H1 (cell line): ENCODE measurements at regions not wholly inside any gene's neighbourhood (a gene's known extent, or its start where the extent isn't known, plus 50 kb on each side); places are given as distances from the start of the nearest gene placed in this dataset.

ENCODE experiments used
- CTCF ChIA-PET: fragments of 300-600 bp; sonication (Branson Sonifier 250); formaldehyde crosslinking; loops from one replicate; lab custom pipeline; 2021; ENCODE audit not compliant: partially characterized antibody; lab: Charles Lee
- POLR2A ChIA-PET: fragments of 300-600 bp; sonication (Branson Sonifier 250); formaldehyde crosslinking; loops from one replicate; lab custom pipeline; 2021; ENCODE audit warnings: inconsistent platforms; ENCODE audit not compliant: partially characterized antibody; lab: Charles Lee
- DNase-seq, 2 experiments: peaks; one replicate each; pipeline versions ENCODE4 v3.0.0 to v3.0.0-alpha.2; 2010 to 2022; ENCODE audit warnings: low spot score in 2 of 2, low read depth in 1 of 2, mixed read lengths in 1 of 2
- FAIRE-seq: peaks from 2 replicates; lab custom pipeline; 2011; peaks lifted over from hg19 to GRCh38; lab: Jason Lieb, UNC
- H2AFZ ChIP-seq: 2 replicates; pipeline ENCODE4 v1.8.1; 2012; ENCODE audit warnings: low read length, inconsistent platforms
- H2AK5ac ChIP-seq: 2 replicates; pipeline ENCODE4 v1.6.1; 2013; ENCODE audit warnings: low read depth, low read length
- H2BK120ac ChIP-seq: replicated peaks from 2 replicates; pipeline ENCODE3; 2013; ENCODE audit warnings: low read depth, low read length, inconsistent platforms
- H2BK12ac ChIP-seq: 2 replicates; pipeline ENCODE4 v1.6.1; 2013; ENCODE audit warnings: low read depth, low read length
- H2BK15ac ChIP-seq: 2 replicates; pipeline ENCODE4 v1.6.1; 2013; ENCODE audit warnings: low read length
- H2BK20ac ChIP-seq: 2 replicates; pipeline ENCODE4 v1.6.1; 2013; ENCODE audit warnings: low read length
- H2BK5ac ChIP-seq: 2 replicates; pipeline ENCODE4 v1.6.1; 2013; ENCODE audit warnings: low read depth, low read length
- H3K14ac ChIP-seq: 2 replicates; pipeline ENCODE4 v1.6.1; 2013; ENCODE audit warnings: inconsistent platforms; ENCODE audit not compliant: insufficient read length
- H3K18ac ChIP-seq: 2 replicates; pipeline ENCODE4 v1.6.1; 2013; ENCODE audit warnings: low read length; ENCODE audit errors: extremely low read depth
- H3K23ac ChIP-seq: 2 replicates; pipeline ENCODE4 v1.6.1; 2013; ENCODE audit warnings: inconsistent platforms; ENCODE audit not compliant: insufficient read length
- H3K23me2 ChIP-seq: 2 replicates; pipeline ENCODE4 v1.6.1; 2013; ENCODE audit warnings: low read depth, low read length
- H3K27ac ChIP-seq: 2 replicates; pipeline ENCODE4 v1.6.1; 2011; ENCODE audit warnings: low read depth, low read length, inconsistent platforms
- H3K27me3 ChIP-seq, 4 experiments: replicated peaks in 1 of 4; 1 replicate in 1 of 4; 2 replicates in 3 of 4; pipeline versions ENCODE4 v1.6.1 to v1.8.1; 2011 to 2013; ENCODE audit warnings: low read length in 3 of 4, mild to moderate bottlenecking in 3 of 4, inconsistent platforms in 2 of 4, mixed read lengths in 2 of 4, moderate library complexity in 1 of 4; ENCODE audit not compliant: control insufficient read depth in 3 of 4, insufficient read depth in 3 of 4; ENCODE audit errors: extremely low read depth in 1 of 4
- H3K36me3 ChIP-seq, 4 experiments: 2 replicates each; pipeline versions ENCODE4 v1.6.1 to v1.8.1; 2011 to 2013; ENCODE audit warnings: mild to moderate bottlenecking in 4 of 4, low read length in 3 of 4, moderate library complexity in 2 of 4, control low read depth in 1 of 4, inconsistent platforms in 1 of 4; ENCODE audit not compliant: insufficient read depth in 4 of 4, control insufficient read depth in 2 of 4
- H3K4ac ChIP-seq: replicated peaks from 2 replicates; pipeline ENCODE3; 2013; ENCODE audit warnings: low read length, low read depth, mixed read lengths, inconsistent platforms; ENCODE audit not compliant: insufficient read length
- H3K4me1 ChIP-seq, 4 experiments: replicated peaks in 1 of 4; 1 replicate in 1 of 4; 2 replicates in 3 of 4; pipeline versions ENCODE4 v1.6.1 to v1.8.1; 2011 to 2013; ENCODE audit warnings: low read length in 3 of 4, inconsistent platforms in 2 of 4, mixed read lengths in 1 of 4; ENCODE audit not compliant: insufficient read depth in 4 of 4, control insufficient read depth in 3 of 4
- H3K4me2 ChIP-seq, 2 experiments: 2 replicates each; pipeline versions ENCODE4 v1.6.1 to v1.8.1; 2011 to 2013; ENCODE audit warnings: low read depth in 2 of 2, low read length in 2 of 2, control low read depth in 1 of 2, inconsistent platforms in 1 of 2, mild to moderate bottlenecking in 1 of 2; ENCODE audit not compliant: insufficient read depth in 1 of 2
- H3K4me3 ChIP-seq, 4 experiments: fragments of 200-600, 300-600 bp in 1 of 4; sonication (generic), shearing (Covaris generic), sonication (Bioruptor Twin) in 1 of 4; 2 replicates each; pipeline versions ENCODE4 v1.5.1 to v1.8.1; 2011 to 2016; ENCODE audit warnings: low read length in 4 of 4, low read depth in 3 of 4, control low read depth in 2 of 4, inconsistent platforms in 2 of 4, mild to moderate bottlenecking in 2 of 4, mixed read lengths in 1 of 4, moderate library complexity in 1 of 4; ENCODE audit not compliant: insufficient read depth in 2 of 4; ENCODE audit errors: extremely low read depth in 1 of 4
- H3K56ac ChIP-seq: replicated peaks from 2 replicates; pipeline ENCODE3; 2013; ENCODE audit warnings: low read depth, mild to moderate bottlenecking, mixed read lengths, low read length, inconsistent platforms; ENCODE audit not compliant: insufficient read length
- H3K79me1 ChIP-seq: 2 replicates; pipeline ENCODE4 v1.6.1; 2013; ENCODE audit warnings: low read depth, low read length, control low read depth
- H3K79me2 ChIP-seq, 2 experiments: 2 replicates each; pipeline versions ENCODE4 v1.6.1 to v1.8.1; 2012 to 2013; ENCODE audit warnings: low read length in 2 of 2, mild to moderate bottlenecking in 2 of 2, inconsistent platforms in 1 of 2; ENCODE audit not compliant: insufficient read depth in 2 of 2, control insufficient read depth in 1 of 2
- H3K9ac ChIP-seq, 4 experiments: replicated peaks in 1 of 4; 1 replicate in 1 of 4; 2 replicates in 3 of 4; pipeline versions ENCODE4 v1.6.1 to v1.8.1; 2011 to 2013; ENCODE audit warnings: low read depth in 3 of 4, low read length in 3 of 4, control low read depth in 2 of 4, mild to moderate bottlenecking in 2 of 4, moderate library complexity in 2 of 4, inconsistent platforms in 1 of 4; ENCODE audit errors: extremely low read depth in 1 of 4
- H3K9me3 ChIP-seq, 2 experiments: 2 replicates each; pipeline versions ENCODE4 v1.6.1 to v1.8.1; 2012 to 2013; ENCODE audit warnings: mild to moderate bottlenecking in 2 of 2, moderate library complexity in 2 of 2, control low read depth in 1 of 2, inconsistent platforms in 1 of 2, low read depth in 1 of 2, low read length in 1 of 2, mixed read lengths in 1 of 2; ENCODE audit not compliant: insufficient read depth in 2 of 2
- H4K20me1 ChIP-seq, 2 experiments: replicated peaks in 1 of 2; 2 replicates each; pipeline versions ENCODE3 to v1.8.1; 2011 to 2013; ENCODE audit warnings: inconsistent platforms in 2 of 2, low read length in 2 of 2, mild to moderate bottlenecking in 1 of 2; ENCODE audit not compliant: insufficient read depth in 2 of 2, control insufficient read depth in 1 of 2
- H4K5ac ChIP-seq: 2 replicates; pipeline ENCODE4 v1.6.1; 2013; ENCODE audit warnings: low read length, low read depth, mixed read lengths, inconsistent platforms; ENCODE audit not compliant: insufficient read length
- H4K8ac ChIP-seq: 2 replicates; pipeline ENCODE4 v1.8.0; 2013; ENCODE audit warnings: mild to moderate bottlenecking, moderate library complexity, low read length, inconsistent platforms; ENCODE audit not compliant: insufficient read depth; ENCODE audit errors: extremely low read depth
- H4K91ac ChIP-seq: replicated peaks from 2 replicates; pipeline ENCODE3; 2013; ENCODE audit warnings: low read length, mixed read lengths, inconsistent platforms; ENCODE audit not compliant: insufficient read length
- ATF2 ChIP-seq: IDR thresholded peaks from 2 replicates; pipeline ENCODE4 v1.6.1; 2012; ENCODE audit warnings: low read length, inconsistent platforms
- CBX8 ChIP-seq: fragments of 300-800, 300-1000 bp; sonication (generic); IDR thresholded peaks from 2 replicates; pipeline ENCODE4 v1.7.1; 2016; ENCODE audit warnings: low read depth, low read length, borderline replicate concordance
- CHD1 ChIP-seq: IDR thresholded peaks from 2 replicates; pipeline ENCODE4 v1.6.1; 2012; ENCODE audit warnings: low read depth, low read length, improper control_type of control experiment
- CTCF ChIP-seq, 3 experiments: IDR thresholded peaks; 1 replicate in 2 of 3; 2 replicates in 1 of 3; pipeline versions ENCODE4 v1.5.1 to v1.6.1; 2011; ENCODE audit warnings: low read length in 3 of 3, mild to moderate bottlenecking in 3 of 3, inconsistent platforms in 2 of 3, low read depth in 1 of 3, moderate library complexity in 1 of 3; ENCODE audit not compliant: insufficient read depth in 1 of 3; ENCODE audit errors: control extremely low read depth in 1 of 3
- KDM4A ChIP-seq: IDR thresholded peaks from one replicate; pipeline ENCODE4 v1.7.1; 2012; ENCODE audit warnings: low read depth, mild to moderate bottlenecking, moderate library complexity, low read length, inconsistent platforms; ENCODE audit not compliant: severe bottlenecking
- MAFK ChIP-seq: IDR thresholded peaks from 2 replicates; pipeline ENCODE4 v1.6.1; 2012; ENCODE audit warnings: low read depth, mild to moderate bottlenecking, improper control_type of control experiment, low read length
- RFX5 ChIP-seq: IDR thresholded peaks from 2 replicates; pipeline ENCODE4 v1.6.1; 2011; ENCODE audit warnings: low read depth, low read length, improper control_type of control experiment, borderline replicate concordance
- RNF2 ChIP-seq: fragments of 200-900, 300-1000 bp; sonication (generic); IDR thresholded peaks from 2 replicates; pipeline ENCODE4 v1.7.1; 2016; ENCODE audit warnings: borderline replicate concordance, low read depth, mild to moderate bottlenecking, antibody characterized with exemption, low read length; ENCODE audit not compliant: poor library complexity, severe bottlenecking; ENCODE audit errors: missing control alignments
- SP4 ChIP-seq: IDR thresholded peaks from 2 replicates; pipeline ENCODE4 v1.6.1; 2012; ENCODE audit warnings: low read length, inconsistent platforms
- TBP ChIP-seq: IDR thresholded peaks from 2 replicates; pipeline ENCODE4 v1.6.1; 2011; ENCODE audit warnings: low read depth, low read length, improper control_type of control experiment
- YY1 ChIP-seq: IDR thresholded peaks from 2 replicates; pipeline ENCODE4 v1.6.1; 2011; ENCODE audit warnings: low read depth, mild to moderate bottlenecking, low read length
- WGBS, 2 experiments: shearing (Covaris generic) in 1 of 2; methylation state at CpG; one replicate each; pipeline versions ENCODE4 v1.1.6 to v1.1.7; 2013 to 2015; ENCODE audit warnings: low lambda C conversion rate in 2 of 2, mixed read lengths in 2 of 2, inconsistent platforms in 1 of 2, low coverage in 1 of 2, missing lambda C conversion rate in 1 of 2; ENCODE audit not compliant: insufficient replicate concordance in 2 of 2, insufficient coverage in 1 of 2, insufficient read length in 1 of 2; ENCODE audit errors: extremely low coverage in 1 of 2, missing lambda C conversion rate in 1 of 2; 5-methylcytosine and 5-hydroxymethylcytosine counted together

GRCh38 chr4:178068136-178068535, 625.9 kb upstream of the AGA start:
- POLR2A ChIA-PET: no interaction called here
- no peak overlapping the region for H2BK120ac ChIP-seq
- TF ChIP-seq SP4 (no peak), RFX5 (no peak), ATF2 (no peak), TBP (no peak), YY1 (no peak), CHD1 (no peak), MAFK (no peak), CTCF (IDR thresholded peaks at IDR 0.05; ENCODE audit: control extremely low read depth in 1 of 3, insufficient read depth in 1 of 3, low read depth in 1 of 3, low read length in 3 of 3) (no peak), CBX8 (no peak), KDM4A (no peak), RNF2 (no peak)

More at GRCh38 chr4:178068136-178068535, 625.9 kb upstream of the AGA start:
- H3K14ac ChIP-seq: no peak overlapping the region
- no peak overlapping the region for H3K9ac ChIP-seq
- H3K36me3 ChIP-seq: no peaks in the 10 kb centered on the region
- no peak overlapping the region for H3K56ac ChIP-seq
- H2AFZ ChIP-seq: no peak overlapping the region
- H4K20me1 ChIP-seq: no peaks in the 10 kb centered on the region
- H4K5ac ChIP-seq: no peak overlapping the region
- H3K79me1 ChIP-seq: no peaks in the 10 kb centered on the region
- H3K27ac ChIP-seq: no peak overlapping the region
- H2BK20ac ChIP-seq: no peak overlapping the region
- H3K4me2 ChIP-seq: no peak overlapping the region
- no peak overlapping the region for H3K4ac ChIP-seq
- no peak overlapping the region for H3K4me3 ChIP-seq
- H3K79me2 ChIP-seq: no peaks in the 10 kb centered on the region
- WGBS, 2 experiments: 89% methylated on average over 4 of the region's 4 CpGs; no CpG with 5 or more reads in 1 of the 2 experiments
- FAIRE-seq (no peak), DNase-seq (no peak)
- H2AK5ac ChIP-seq: no peak overlapping the region
- no peak overlapping the region for H2BK15ac ChIP-seq
- no peak overlapping the region for H4K8ac ChIP-seq
- H3K23ac ChIP-seq: no peak overlapping the region
- H3K27me3 ChIP-seq: no peaks in the 10 kb centered on the region
- no peak overlapping the region for H2BK12ac ChIP-seq
- H3K23me2 ChIP-seq: no peaks in the 10 kb centered on the region
- no peaks in the 10 kb centered on the region for H3K9me3 ChIP-seq
- H3K4me1 ChIP-seq: no peaks in the 10 kb centered on the region
- CTCF ChIA-PET: no interaction called here
- no peak overlapping the region for H2BK5ac ChIP-seq
- H3K18ac ChIP-seq: no peak overlapping the region
- no peak overlapping the region for H4K91ac ChIP-seq
